ENCODE measurements at regions not wholly inside any gene's neighbourhood (a gene's known extent, or its start where the extent isn't known, plus 50 kb on each side); places are given as distances from the start of the nearest gene placed in this dataset.

DNA sequence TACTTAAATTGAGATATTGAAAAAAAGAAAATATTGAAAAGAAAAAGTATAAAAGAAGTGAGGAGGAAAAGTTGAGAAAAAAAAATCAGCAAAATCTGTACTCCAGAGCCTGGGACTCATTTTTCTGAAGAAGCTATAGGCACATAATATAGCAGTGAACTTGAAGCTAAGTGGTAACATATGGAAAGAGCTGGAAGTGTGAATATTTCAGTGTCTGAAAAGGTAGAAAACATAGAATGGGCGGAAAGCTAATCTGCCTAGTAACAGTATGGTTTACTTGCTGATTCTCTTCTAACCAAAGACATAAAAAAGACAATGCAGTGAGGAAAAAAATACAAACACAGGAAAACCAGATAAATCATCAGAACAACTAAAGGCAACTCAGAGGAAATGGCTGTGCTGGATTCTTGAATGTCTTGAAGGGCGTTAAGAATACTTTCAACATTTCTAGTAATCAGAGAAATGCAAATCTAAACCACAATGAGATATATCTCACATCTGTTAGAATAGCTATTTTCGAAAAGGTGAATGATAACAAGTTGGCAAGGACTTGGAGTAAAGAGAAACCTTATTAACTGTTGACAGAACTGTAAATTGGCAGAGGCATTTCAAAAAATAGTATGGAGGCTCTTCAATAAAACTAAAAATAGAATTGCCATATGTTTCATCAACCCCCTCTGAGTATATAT lies 784.6 kb downstream of the LRFN5 start:
- DNase-seq (ENCODE audit: extremely low spot score) = no peak
- H3K36me3 ChIP-seq = no peaks in the 10 kb centered on the region
- no peaks in the 10 kb centered on the region for H3K4me1 ChIP-seq
- TF ChIP-seq, protein P1, sequence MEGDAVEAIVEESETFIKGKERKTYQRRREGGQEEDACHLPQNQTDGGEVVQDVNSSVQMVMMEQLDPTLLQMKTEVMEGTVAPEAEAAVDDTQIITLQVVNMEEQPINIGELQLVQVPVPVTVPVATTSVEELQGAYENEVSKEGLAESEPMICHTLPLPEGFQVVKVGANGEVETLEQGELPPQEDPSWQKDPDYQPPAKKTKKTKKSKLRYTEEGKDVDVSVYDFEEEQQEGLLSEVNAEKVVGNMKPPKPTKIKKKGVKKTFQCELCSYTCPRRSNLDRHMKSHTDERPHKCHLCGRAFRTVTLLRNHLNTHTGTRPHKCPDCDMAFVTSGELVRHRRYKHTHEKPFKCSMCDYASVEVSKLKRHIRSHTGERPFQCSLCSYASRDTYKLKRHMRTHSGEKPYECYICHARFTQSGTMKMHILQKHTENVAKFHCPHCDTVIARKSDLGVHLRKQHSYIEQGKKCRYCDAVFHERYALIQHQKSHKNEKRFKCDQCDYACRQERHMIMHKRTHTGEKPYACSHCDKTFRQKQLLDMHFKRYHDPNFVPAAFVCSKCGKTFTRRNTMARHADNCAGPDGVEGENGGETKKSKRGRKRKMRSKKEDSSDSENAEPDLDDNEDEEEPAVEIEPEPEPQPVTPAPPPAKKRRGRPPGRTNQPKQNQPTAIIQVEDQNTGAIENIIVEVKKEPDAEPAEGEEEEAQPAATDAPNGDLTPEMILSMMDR (IDR thresholded peaks at IDR 0.05) = no peak
- TF ChIP-seq POLR2A (IDR thresholded peaks at IDR 0.05; ENCODE audit: low read depth) = no peak
- TF ChIP-seq POLR2AphosphoS5 (IDR thresholded peaks at IDR 0.05) = no peak
- TF ChIP-seq EP300 (IDR thresholded peaks at IDR 0.05) = no peak
- H3K27me3 ChIP-seq = no peaks in the 10 kb centered on the region
- no peak overlapping the region for H3K4me3 ChIP-seq
- WGBS = 64% methylated on average over 3 of the region's 3 CpGs
- intact Hi-C loops (cut with DNase I) = no loop called here
- no peaks in the 10 kb centered on the region for H3K9me3 ChIP-seq
- H3K27ac ChIP-seq (replicated peaks in 1 of 4) = no peak overlapping the region

- H3K27ac ChIP-seq (replicated peaks in 1 of 4) = no peak overlapping the region
- TF ChIP-seq EP300 (IDR thresholded peaks at IDR 0.05) = no peak
- no peak for TF ChIP-seq POLR2AphosphoS5 (IDR thresholded peaks at IDR 0.05)
- TF ChIP-seq, protein P1 (IDR thresholded peaks at IDR 0.05) = no peak
- TF ChIP-seq POLR2A (IDR thresholded peaks at IDR 0.05; ENCODE audit: low read depth) = no peak
- no peak overlapping the region for H3K4me3 ChIP-seq
- DNase-seq (ENCODE audit: extremely low spot score) = no peak
- intact Hi-C loops (cut with DNase I) = no loop called here
- WGBS = 91% methylated on average over 4 of the region's 4 CpGs
- H3K4me1 ChIP-seq = no peaks in the 10 kb centered on the region
- no peaks in the 10 kb centered on the region for H3K36me3 ChIP-seq
- no peaks in the 10 kb centered on the region for H3K9me3 ChIP-seq
- no peaks in the 10 kb centered on the region for H3K27me3 ChIP-seq
Measured at GRCh38 chr14:42378880-42379279, 772.2 kb downstream of the LRFN5 start.

DNA sequence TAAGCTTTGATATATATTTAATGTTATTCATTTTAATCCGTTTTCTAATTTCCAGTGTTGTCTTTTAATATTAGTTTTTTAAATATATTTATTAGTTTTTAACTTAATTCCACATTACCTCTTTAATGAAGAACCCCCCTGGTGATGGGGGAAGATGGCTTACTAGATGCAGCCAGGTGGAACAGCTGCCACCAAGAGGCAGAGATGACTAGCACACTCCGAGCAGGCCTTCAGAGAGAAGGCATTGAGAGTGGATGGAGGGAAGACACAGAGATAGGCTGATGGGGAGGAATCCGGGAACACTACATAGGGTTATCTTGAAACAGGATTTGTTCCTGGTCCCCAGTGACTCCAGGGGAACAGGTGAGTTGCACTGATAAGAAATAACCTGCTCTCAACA lies 771.6 kb downstream of the LRFN5 start:
- H3K27me3 ChIP-seq = no peaks in the 10 kb centered on the region
- intact Hi-C loops (cut with DNase I) = no loop called here

DNA sequence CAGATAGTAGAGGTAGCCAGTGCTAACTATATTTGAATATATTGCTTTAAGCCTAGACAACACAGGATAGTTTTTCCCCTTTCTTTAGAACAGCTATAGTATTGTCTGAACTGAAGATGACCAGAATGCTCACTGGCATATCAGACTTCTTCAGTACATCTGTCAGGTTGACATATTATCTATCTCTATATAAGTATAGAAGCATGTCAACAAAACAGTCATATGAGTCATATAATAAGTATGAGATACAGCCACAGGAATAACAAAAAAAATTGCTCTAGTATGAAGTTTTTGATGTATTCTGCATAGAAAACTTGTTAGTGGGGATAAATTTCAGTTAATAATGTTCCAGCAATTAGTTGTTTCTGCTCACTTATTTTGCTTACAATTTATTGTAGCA lies 767.7 kb downstream of the LRFN5 start:
- H3K4me3 ChIP-seq = no peak overlapping the region
- intact Hi-C loops (cut with DNase I) = no loop called here
- TF ChIP-seq, protein P1 (IDR thresholded peaks at IDR 0.05) = no peak
- TF ChIP-seq POLR2A (IDR thresholded peaks at IDR 0.05; ENCODE audit: low read depth) (no peak), POLR2AphosphoS5 (IDR thresholded peaks at IDR 0.05) (no peak), EP300 (IDR thresholded peaks at IDR 0.05) (no peak)
- H3K9me3 ChIP-seq = no peaks in the 10 kb centered on the region
- H3K4me1 ChIP-seq = no peaks in the 10 kb centered on the region
- no peak overlapping the region for H3K27ac ChIP-seq (replicated peaks in 1 of 4)
- no peaks in the 10 kb centered on the region for H3K27me3 ChIP-seq
- no peak for DNase-seq (ENCODE audit: extremely low spot score)
- H3K36me3 ChIP-seq = no peaks in the 10 kb centered on the region

More for the DNA sequence above, 771.6 kb downstream of the LRFN5 start:
- no peaks in the 10 kb centered on the region for H3K9me3 ChIP-seq
- 92% methylated on average over 3 of the region's 3 CpGs for WGBS
- DNase-seq (ENCODE audit: extremely low spot score) = no peak
- H3K4me3 ChIP-seq = no peak overlapping the region
- TF ChIP-seq EP300 (IDR thresholded peaks at IDR 0.05) = no peak
- TF ChIP-seq POLR2A (IDR thresholded peaks at IDR 0.05; ENCODE audit: low read depth) = no peak
- no peak for TF ChIP-seq POLR2AphosphoS5 (IDR thresholded peaks at IDR 0.05)
- TF ChIP-seq, protein P1 (IDR thresholded peaks at IDR 0.05) = no peak
- no peak overlapping the region for H3K27ac ChIP-seq (replicated peaks in 1 of 4)
- no peaks in the 10 kb centered on the region for H3K36me3 ChIP-seq
- H3K4me1 ChIP-seq = no peaks in the 10 kb centered on the region

- no peaks in the 10 kb centered on the region for H3K36me3 ChIP-seq
- H3K4me3 ChIP-seq = no peak overlapping the region
- no peaks in the 10 kb centered on the region for H3K4me1 ChIP-seq
- H3K27ac ChIP-seq (replicated peaks in 1 of 4) = no peak overlapping the region
- 100% methylated on average over 1 of the region's 1 CpG for WGBS
- DNase-seq (ENCODE audit: extremely low spot score) = no peak
- H3K27me3 ChIP-seq = no peaks in the 10 kb centered on the region
- no peak for TF ChIP-seq POLR2A (IDR thresholded peaks at IDR 0.05; ENCODE audit: low read depth)
- TF ChIP-seq POLR2AphosphoS5 (IDR thresholded peaks at IDR 0.05) = no peak
- no peak for TF ChIP-seq EP300 (IDR thresholded peaks at IDR 0.05)
- TF ChIP-seq, protein P1 (IDR thresholded peaks at IDR 0.05) = no peak
- intact Hi-C loops (cut with DNase I) = no loop called here
- no peaks in the 10 kb centered on the region for H3K9me3 ChIP-seq
Measured at GRCh38 chr14:42370056-42370455, 763.4 kb downstream of the LRFN5 start.
